Endothelial cell (in vitro differentiated cells): ENCODE measurements at regions not wholly inside any gene's neighbourhood (a gene's known extent, or its start where the extent isn't known, plus 50 kb on each side); places are given as distances from the start of the nearest gene placed in this dataset.
"Not testable (repeated sequence)": the region's sequence is repeated elsewhere in the genome, so short reads cannot be mapped to it uniquely, and the experiment has no call there.

ENCODE experiments used
- DNase-seq: peaks from one replicate; pipeline ENCODE4 v3.0.0; 2021; ENCODE audit warnings: low spot score
- H3K27ac Mint-ChIP-seq: one replicate; pipeline ENCODE4 v1.8.0; 2021; ENCODE audit warnings: mixed read lengths, inconsistent platforms; ENCODE audit not compliant: unreplicated experiment
- H3K27me3 Mint-ChIP-seq: one replicate; pipeline ENCODE4 v1.8.0; 2021; ENCODE audit warnings: mild to moderate bottlenecking, moderate library complexity, mixed read lengths, inconsistent platforms; ENCODE audit not compliant: unreplicated experiment
- H3K36me3 Mint-ChIP-seq: one replicate; pipeline ENCODE4 v1.8.0; 2021; ENCODE audit warnings: mild to moderate bottlenecking, low read depth, mixed read lengths, inconsistent platforms; ENCODE audit not compliant: unreplicated experiment
- H3K4me1 Mint-ChIP-seq: one replicate; pipeline ENCODE4 v1.8.0; 2021; ENCODE audit warnings: mild to moderate bottlenecking, mixed read lengths, inconsistent platforms; ENCODE audit not compliant: unreplicated experiment
- H3K4me3 Mint-ChIP-seq: one replicate; pipeline ENCODE4 v1.8.0; 2021; ENCODE audit warnings: mild to moderate bottlenecking, mixed read lengths, inconsistent platforms; ENCODE audit not compliant: unreplicated experiment
- H3K9me3 Mint-ChIP-seq: one replicate; pipeline ENCODE4 v1.8.0; 2021; ENCODE audit warnings: mixed read lengths, inconsistent platforms; ENCODE audit not compliant: unreplicated experiment
- TF ChIP-seq, protein P1 (sequence below): fragments of 200-600 bp; sonication (generic); IDR thresholded peaks from one replicate; pipeline ENCODE4 v1.5.0; 2021; ENCODE audit warnings: antibody characterized with exemption; ENCODE audit not compliant: unreplicated experiment

DNA sequence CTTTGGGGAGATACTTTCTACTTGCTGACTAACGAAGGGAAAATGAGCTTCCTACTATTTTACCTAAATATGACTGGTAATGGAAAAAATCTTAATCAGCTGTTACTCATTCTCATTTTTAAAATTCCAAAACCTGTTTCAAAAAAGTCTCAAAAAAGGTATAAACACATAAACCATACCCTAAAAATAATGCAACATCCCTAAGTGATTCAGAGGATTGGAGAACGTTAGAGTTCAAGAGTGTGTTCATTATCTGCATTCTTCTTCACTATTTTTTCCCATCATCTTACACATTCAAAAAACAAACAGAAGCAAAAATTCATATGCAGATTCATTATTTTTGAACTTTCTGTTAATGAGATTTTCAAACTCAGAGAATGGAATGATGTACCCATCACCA is 150.4 kb upstream of the GNAI1 start:
- H3K36me3 Mint-ChIP-seq, result no peaks in the 10 kb centered on the region
- TF ChIP-seq, protein P1, sequence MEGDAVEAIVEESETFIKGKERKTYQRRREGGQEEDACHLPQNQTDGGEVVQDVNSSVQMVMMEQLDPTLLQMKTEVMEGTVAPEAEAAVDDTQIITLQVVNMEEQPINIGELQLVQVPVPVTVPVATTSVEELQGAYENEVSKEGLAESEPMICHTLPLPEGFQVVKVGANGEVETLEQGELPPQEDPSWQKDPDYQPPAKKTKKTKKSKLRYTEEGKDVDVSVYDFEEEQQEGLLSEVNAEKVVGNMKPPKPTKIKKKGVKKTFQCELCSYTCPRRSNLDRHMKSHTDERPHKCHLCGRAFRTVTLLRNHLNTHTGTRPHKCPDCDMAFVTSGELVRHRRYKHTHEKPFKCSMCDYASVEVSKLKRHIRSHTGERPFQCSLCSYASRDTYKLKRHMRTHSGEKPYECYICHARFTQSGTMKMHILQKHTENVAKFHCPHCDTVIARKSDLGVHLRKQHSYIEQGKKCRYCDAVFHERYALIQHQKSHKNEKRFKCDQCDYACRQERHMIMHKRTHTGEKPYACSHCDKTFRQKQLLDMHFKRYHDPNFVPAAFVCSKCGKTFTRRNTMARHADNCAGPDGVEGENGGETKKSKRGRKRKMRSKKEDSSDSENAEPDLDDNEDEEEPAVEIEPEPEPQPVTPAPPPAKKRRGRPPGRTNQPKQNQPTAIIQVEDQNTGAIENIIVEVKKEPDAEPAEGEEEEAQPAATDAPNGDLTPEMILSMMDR, result no peak
- no peak overlapping the region for H3K4me3 Mint-ChIP-seq
- H3K27ac Mint-ChIP-seq, result no peak overlapping the region
- no peak for DNase-seq
- H3K9me3 Mint-ChIP-seq, result no peaks in the 10 kb centered on the region
- H3K27me3 Mint-ChIP-seq, result no peaks in the 10 kb centered on the region
- H3K4me1 Mint-ChIP-seq, result no peaks in the 10 kb centered on the region

DNA sequence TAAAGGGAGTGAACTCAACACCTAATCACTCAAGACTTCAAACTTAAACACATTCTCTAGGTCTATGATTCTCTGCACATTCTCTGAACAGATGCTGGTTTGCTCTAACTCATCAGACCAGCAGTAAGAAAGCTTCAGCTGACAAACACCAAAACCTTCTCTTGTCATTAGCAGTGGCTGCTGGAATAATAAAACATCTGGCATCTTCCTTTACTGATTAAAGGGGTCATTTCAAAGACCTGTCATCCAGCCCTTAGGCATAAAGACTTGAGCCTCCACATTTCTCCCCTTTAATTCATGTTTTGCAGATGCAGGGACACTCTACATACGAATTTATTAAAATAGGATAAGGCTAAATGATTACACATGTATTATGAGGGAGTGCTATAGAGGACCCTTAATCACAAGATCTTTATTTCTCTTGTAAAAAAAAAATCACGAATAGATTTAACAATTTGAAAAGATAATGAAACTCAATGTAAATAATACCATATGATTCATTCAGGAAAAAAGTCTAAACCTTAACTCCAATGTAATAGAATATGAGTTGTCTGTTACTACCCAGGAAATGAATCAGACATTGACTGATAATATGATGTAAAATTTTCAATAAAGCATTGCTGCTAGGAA is 152.4 kb upstream of the GNAI1 start:
- H3K27ac Mint-ChIP-seq, result no peak overlapping the region
- no peaks in the 10 kb centered on the region for H3K36me3 Mint-ChIP-seq
- H3K27me3 Mint-ChIP-seq, result no peaks in the 10 kb centered on the region
- TF ChIP-seq, protein P1, result no peak
- H3K4me1 Mint-ChIP-seq, result no peaks in the 10 kb centered on the region
- DNase-seq, result no peak
- no peak overlapping the region for H3K4me3 Mint-ChIP-seq
- no peaks in the 10 kb centered on the region for H3K9me3 Mint-ChIP-seq

DNA sequence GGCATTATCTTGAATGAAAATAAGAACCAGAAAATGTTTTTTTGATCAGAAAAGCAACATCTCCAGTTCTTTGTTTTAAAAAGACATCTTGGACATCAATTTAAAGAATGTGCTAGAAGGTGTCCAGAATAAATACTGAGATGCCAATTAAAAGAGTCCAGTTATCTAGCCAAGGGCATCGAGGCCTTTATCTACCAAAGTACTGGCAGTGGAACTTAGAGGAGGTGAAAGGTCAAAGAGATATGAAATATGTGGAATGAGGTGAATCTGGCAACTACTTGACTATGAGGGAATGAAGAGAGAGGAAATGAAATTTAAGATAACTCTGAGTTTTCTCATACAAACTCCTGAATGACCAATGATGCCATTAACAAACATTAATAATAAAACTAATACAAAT is 154.3 kb upstream of the GNAI1 start:
- DNase-seq, result no peak
- Mint-ChIP-seq H3K36me3 (no peaks in the 10 kb centered on the region), H3K27me3 (peaks cover 2% of the 10 kb centered on the region), H3K4me1 (no peaks in the 10 kb centered on the region), H3K9me3 (peaks cover 9% of the 10 kb centered on the region), H3K4me3 (no peak overlapping the region), H3K27ac (no peak overlapping the region)
- TF ChIP-seq, protein P1, result no peak

DNA sequence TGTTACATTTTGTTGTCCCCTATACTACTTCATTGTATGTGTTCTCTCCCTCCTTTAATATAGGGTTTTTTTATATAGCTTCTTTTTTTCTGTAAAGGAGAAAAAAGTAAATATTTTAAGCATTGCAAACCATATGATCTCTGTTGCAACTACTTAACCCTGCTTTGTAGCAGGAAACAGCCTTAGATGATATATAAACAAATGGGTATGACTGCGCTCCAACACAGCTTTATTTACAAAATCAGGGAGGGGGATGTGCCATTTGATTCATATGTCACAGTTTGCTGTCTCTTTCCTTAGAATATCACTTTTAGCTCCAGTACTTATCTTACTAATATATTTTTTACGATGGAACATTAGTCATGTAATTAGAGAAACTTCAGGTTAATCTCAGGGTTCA is 155.2 kb upstream of the GNAI1 start:
- Mint-ChIP-seq H3K36me3 (no peaks in the 10 kb centered on the region), H3K27ac (no peak overlapping the region), H3K4me3 (no peak overlapping the region), H3K9me3 (peaks cover 9% of the 10 kb centered on the region), H3K4me1 (no peaks in the 10 kb centered on the region), H3K27me3 (peaks cover 2% of the 10 kb centered on the region)
- no peak for DNase-seq
- TF ChIP-seq, protein P1, result no peak

DNA sequence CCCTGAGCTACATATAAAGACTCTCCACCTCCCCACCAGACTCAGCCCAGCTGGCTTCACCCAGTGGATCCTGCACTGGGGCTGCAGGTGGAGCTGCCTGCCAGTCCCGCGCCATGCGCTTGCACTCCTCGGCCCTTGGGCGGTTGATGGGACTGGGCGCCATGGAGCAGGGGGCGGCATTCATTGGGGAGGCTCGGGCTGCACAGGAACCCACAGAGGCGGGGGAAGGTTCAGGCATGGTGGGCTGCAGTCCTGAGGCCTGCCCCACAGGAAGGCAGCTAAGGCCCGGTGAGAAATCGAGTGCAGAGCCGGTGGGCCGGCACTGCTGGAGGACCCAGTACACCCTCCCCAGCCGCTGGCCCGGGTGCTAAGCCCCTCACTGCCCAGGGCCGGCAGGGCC is 157.2 kb upstream of the GNAI1 start:
- TF ChIP-seq, protein P1, result no peak
- H3K27ac Mint-ChIP-seq, result no peak overlapping the region
- peaks cover 2% of the 10 kb centered on the region for H3K27me3 Mint-ChIP-seq

DNA sequence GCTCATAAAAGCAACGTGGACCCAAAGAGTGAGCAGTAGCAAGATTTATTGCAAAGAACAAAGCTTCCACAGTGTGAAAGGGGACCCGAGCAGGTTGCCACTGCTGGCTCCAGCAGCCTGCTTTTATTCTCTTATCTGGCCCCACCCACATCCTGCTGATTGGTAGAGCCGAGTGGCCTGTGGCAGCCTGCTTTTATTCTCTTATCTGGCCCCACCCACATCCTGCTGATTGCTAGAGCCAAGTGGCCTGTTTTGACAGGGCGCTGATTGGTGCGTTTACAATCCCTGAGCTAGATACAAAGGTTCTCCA is 158.0 kb upstream of the GNAI1 start:
- H3K9me3 Mint-ChIP-seq, H3K4me3 Mint-ChIP-seq, H3K27ac Mint-ChIP-seq, H3K4me1 Mint-ChIP-seq, H3K36me3 Mint-ChIP-seq, H3K27me3 Mint-ChIP-seq, DNase-seq: not testable (repeated sequence)

More for the DNA sequence above, 157.2 kb upstream of the GNAI1 start:
- Mint-ChIP-seq H3K9me3 (peaks cover 9% of the 10 kb centered on the region), H3K36me3 (no peaks in the 10 kb centered on the region), H3K4me3 (no peak overlapping the region), H3K4me1 (no peaks in the 10 kb centered on the region)
- DNase-seq, result no peak

DNA sequence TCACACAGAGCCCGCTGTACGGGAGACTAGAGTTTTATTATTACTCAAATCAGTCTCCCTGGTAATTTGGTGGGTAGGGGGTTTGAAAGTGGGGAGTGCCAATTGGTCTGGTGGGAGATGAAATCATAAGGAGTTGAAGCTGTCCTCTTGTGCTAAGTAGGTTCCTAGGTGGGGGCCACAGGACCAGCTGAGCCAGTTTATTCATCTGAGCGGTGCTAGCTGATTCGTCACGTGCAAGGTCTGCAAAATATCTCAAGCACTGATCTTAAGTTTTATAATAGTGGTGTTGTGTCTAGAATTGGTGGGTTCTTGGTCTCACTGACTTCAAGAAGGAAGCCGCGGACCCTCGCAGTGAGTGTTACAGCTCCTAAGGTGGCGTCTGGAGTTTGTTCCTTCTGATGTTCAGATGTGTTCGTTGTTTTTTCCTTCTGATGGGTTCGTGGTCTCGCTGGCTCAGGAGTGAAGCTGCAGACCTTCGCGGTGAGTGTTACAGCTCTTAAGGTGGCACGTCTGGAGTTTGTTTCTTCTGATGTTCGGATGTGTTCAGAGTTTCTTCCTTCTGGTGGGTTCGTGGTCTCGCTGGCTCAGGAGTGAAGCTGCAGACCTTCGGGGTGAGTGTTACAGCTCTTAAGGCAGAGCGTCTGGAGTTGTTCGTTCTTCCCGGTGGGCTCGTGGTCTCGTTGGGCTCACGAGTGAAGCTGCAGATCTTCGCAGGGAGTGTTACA is 158.5 kb upstream of the GNAI1 start:
- not testable (repeated sequence) for H3K27me3 Mint-ChIP-seq, DNase-seq, H3K4me3 Mint-ChIP-seq, H3K36me3 Mint-ChIP-seq, H3K27ac Mint-ChIP-seq, H3K9me3 Mint-ChIP-seq, H3K4me1 Mint-ChIP-seq
